ENCODE measurements at regions not wholly inside any gene's neighbourhood (a gene's known extent, or its start where the extent isn't known, plus 50 kb on each side); places are given as distances from the start of the nearest gene placed in this dataset.

DNA sequence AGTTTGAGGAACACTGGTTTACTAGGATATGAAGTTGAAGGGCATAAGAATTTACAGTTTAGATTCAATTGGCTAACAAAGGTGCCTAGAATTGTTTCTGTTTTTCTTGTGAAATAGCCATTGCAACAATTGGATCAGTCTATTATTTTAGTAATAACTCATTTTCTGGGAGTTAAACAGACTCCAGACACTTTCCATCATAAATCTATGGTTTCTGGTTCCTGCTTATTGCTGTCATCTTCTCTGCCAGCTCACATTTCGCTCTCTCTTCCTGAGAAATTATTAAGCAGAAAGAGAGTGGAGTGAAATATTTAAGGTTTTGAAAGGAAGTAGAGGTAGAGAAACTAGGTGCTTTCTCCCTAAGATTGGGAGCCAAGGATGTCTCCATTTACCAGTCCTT lies 165.1 kb upstream of the PRR16 start:
- no peak overlapping the region for H3K27ac ChIP-seq
- TF ChIP-seq, protein P1, sequence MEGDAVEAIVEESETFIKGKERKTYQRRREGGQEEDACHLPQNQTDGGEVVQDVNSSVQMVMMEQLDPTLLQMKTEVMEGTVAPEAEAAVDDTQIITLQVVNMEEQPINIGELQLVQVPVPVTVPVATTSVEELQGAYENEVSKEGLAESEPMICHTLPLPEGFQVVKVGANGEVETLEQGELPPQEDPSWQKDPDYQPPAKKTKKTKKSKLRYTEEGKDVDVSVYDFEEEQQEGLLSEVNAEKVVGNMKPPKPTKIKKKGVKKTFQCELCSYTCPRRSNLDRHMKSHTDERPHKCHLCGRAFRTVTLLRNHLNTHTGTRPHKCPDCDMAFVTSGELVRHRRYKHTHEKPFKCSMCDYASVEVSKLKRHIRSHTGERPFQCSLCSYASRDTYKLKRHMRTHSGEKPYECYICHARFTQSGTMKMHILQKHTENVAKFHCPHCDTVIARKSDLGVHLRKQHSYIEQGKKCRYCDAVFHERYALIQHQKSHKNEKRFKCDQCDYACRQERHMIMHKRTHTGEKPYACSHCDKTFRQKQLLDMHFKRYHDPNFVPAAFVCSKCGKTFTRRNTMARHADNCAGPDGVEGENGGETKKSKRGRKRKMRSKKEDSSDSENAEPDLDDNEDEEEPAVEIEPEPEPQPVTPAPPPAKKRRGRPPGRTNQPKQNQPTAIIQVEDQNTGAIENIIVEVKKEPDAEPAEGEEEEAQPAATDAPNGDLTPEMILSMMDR (IDR thresholded peaks at IDR 0.05), result no peak
- no peak for TF ChIP-seq ZFX (IDR thresholded peaks at IDR 0.05; ENCODE audit: borderline replicate concordance)

DNA sequence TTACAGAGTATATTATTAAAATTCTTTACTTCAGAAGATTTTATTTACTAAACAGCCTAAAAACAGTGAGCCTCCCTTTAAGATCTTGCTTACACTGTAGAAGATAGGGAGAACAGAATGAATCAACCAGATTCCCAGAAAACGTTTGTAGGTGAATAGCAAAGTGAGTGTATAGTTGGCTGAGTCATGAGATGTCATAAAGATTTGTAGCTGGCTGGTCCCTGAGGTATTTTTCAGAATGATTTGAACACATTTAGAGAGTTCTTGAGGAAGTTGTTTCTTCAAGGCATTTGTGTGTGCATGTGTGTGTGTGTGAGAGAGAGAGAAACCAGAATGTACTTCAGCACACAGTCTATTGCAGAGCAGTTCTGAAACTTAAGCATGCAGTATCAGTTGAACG lies 159.4 kb upstream of the PRR16 start:
- TF ChIP-seq, protein P1 (IDR thresholded peaks at IDR 0.05), result no peak
- TF ChIP-seq ZFX (IDR thresholded peaks at IDR 0.05; ENCODE audit: borderline replicate concordance), result no peak
- H3K27ac ChIP-seq, result no peak overlapping the region

DNA sequence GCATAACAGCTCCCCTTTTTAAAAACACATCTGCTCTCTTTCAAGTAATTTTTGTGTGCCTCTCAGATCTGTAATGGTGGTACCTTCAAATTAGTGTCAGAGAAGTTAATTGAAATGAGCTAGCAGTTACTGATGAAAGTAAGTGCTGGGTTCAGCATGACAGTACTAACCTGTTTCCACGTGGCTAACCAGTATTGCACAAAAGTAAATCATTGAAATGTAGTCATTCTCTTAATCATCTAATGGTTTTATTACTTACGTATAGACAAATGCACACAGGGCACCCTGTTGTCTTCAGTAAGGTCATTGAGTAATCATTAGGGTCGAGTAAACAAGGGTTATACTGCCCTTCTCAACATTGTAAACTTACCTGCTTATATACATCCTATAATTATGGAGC lies 157.8 kb upstream of the PRR16 start:
- H3K27ac ChIP-seq, result no peak overlapping the region
- no peak for TF ChIP-seq ZFX (IDR thresholded peaks at IDR 0.05; ENCODE audit: borderline replicate concordance)
- TF ChIP-seq, protein P1 (IDR thresholded peaks at IDR 0.05), result no peak

DNA sequence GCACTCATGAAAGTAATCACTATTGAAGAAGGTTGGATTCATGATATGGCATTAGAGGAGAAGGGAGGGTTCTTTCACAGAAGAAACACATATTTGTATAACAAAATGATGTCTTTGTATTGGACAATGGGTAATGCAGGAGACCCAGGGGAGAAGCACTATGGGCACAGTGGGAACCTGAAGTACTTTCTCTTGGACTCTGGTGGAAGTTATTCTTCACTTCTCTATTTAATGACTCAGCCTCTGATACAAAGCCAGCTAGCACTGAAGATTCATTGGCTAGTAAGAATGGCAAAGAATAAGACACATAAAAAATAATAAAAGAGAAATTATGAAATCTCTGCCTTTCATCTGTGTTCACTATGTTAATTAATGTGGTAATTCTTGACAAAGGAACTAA lies 149.9 kb upstream of the PRR16 start:
- no peak overlapping the region for H3K27ac ChIP-seq
- TF ChIP-seq, protein P1 (IDR thresholded peaks at IDR 0.05), result no peak
- TF ChIP-seq ZFX (IDR thresholded peaks at IDR 0.05; ENCODE audit: borderline replicate concordance), result no peak

DNA sequence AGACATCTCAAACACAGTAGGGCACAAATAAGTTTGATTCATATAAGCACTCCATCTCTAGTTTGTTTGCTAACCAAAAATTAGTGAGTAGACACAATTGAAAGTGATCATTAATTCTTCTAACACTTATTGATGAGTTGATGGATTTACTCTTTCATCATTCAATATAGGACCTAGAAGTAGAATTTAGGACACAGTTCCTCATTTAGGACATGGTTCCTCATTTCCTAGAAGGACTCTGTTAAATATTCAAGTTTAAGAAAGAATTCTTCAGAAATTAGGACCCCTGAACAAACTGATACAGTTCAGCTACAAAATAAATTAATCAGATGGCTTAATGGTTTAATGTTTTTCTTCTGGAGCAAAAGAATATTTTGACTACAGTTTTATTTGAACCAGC lies 143.5 kb upstream of the PRR16 start:
- TF ChIP-seq ZFX (IDR thresholded peaks at IDR 0.05; ENCODE audit: borderline replicate concordance), result no peak
- TF ChIP-seq, protein P1 (IDR thresholded peaks at IDR 0.05), result no peak
- H3K27ac ChIP-seq, result no peak overlapping the region

DNA sequence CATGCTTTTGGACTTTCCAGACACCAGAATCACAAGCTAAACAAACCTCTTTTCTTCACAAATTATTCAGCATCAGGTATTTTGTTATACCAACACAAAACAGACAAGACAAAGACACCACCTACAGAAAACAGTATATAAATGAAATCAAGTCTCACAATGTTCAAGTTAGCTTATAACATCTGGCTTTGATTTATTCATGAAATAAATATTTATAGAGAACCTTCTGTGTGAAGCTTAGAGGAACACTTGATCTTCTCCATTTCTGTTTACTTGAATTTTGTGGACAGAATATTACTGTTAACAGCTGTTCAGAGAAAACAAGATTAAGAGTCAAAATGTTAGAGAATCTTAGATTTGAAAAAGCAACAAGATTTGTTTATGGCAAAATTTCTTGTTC lies 137.4 kb upstream of the PRR16 start:
- no peak overlapping the region for H3K27ac ChIP-seq
- TF ChIP-seq, protein P1 (IDR thresholded peaks at IDR 0.05), result no peak
- no peak for TF ChIP-seq ZFX (IDR thresholded peaks at IDR 0.05; ENCODE audit: borderline replicate concordance)

DNA sequence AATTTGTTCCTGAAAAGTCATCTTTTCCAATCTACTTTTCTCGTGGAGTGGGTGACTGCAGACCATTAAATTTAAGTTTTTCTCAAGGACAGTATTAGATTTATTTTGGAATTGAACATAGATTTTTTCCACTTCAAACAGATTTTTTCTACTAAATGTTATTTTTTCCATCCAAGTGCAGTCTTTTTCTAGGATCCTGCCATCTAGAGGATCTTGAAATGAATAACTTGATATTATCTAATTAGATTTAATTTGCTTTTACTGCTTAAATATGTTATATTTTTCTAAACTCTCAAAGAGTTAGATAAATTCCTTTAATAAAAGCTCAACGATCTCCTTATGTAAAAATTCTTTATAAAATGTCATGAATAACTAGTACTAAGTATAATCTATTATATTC lies 136.9 kb upstream of the PRR16 start:
- TF ChIP-seq ZFX (IDR thresholded peaks at IDR 0.05; ENCODE audit: borderline replicate concordance), result no peak
- TF ChIP-seq, protein P1 (IDR thresholded peaks at IDR 0.05), result no peak; the same call in 1 of the 2 replicates
- no peak overlapping the region for H3K27ac ChIP-seq

All from 22Rv1 (cell line).